Thymus (tissue), 11 donors: ENCODE measurements at regions not wholly inside any gene's neighbourhood (a gene's known extent, or its start where the extent isn't known, plus 50 kb on each side); places are given as distances from the start of the nearest gene placed in this dataset.

ENCODE experiments used
- DNase-seq, 9 donors: peaks; one replicate each; pipeline ENCODE4 v3.0.0-alpha.2; 2013; ENCODE audit warnings: low spot score in 9 of 9, low read depth in 6 of 9, missing footprints in 1 of 9
- H3K27ac ChIP-seq, 2 donors: one replicate each; pipeline ENCODE4 v1.5.1; 2013; ENCODE audit warnings: control low read depth in 1 of 2, low read depth in 1 of 2, low read length in 1 of 2, mild to moderate bottlenecking in 1 of 2, moderate library complexity in 1 of 2
- H3K27me3 ChIP-seq, 2 donors: one replicate each; pipeline ENCODE4 v1.5.1; 2013; ENCODE audit warnings: low read length in 1 of 2; ENCODE audit not compliant: control insufficient read depth in 2 of 2, insufficient read depth in 1 of 2
- H3K36me3 ChIP-seq, 2 donors: one replicate each; pipeline ENCODE4 v1.5.1; 2013; ENCODE audit warnings: low read length in 1 of 2, mild to moderate bottlenecking in 1 of 2, moderate library complexity in 1 of 2; ENCODE audit not compliant: control insufficient read depth in 2 of 2, insufficient read depth in 2 of 2
- H3K4me1 ChIP-seq, 2 donors: one replicate each; pipeline ENCODE4 v1.5.1; 2013; ENCODE audit warnings: low read length in 2 of 2; ENCODE audit not compliant: control insufficient read depth in 2 of 2, insufficient read depth in 2 of 2
- H3K4me3 ChIP-seq, 2 donors: one replicate each; pipeline ENCODE4 v1.5.1; 2013; ENCODE audit warnings: low read length in 2 of 2, control low read depth in 1 of 2, mild to moderate bottlenecking in 1 of 2
- H3K9me3 ChIP-seq, 2 donors: one replicate each; pipeline ENCODE4 v1.5.1; 2013; ENCODE audit warnings: low read length in 1 of 2, mild to moderate bottlenecking in 1 of 2; ENCODE audit not compliant: control insufficient read depth in 2 of 2, insufficient read depth in 1 of 2
- WGBS: extraction: QIAGEN DNeasy Blood & Tissue Kit; methylation state at CpG from one replicate; pipeline ENCODE4 v1.1.7; 2013; 5-methylcytosine and 5-hydroxymethylcytosine counted together
- donor health status: healthy.

DNA sequence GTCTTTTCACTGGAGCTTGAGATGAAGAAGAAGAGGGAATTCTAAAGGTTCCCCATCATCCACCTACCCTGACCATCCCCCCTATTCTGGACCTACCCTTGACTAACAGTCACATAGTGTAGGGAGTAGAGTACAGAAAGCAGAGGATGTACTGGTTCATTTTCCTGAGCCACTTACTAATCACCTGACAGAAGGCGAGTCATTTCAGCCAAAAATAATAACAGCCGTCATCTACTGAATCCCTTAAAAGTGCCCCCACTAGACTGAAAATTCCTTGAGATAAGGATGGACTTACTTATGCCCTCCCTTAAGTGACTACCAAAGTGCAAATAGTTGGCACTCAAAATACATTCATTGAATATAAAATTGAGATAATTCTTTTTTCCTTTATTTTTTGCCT lies 112.2 kb downstream of the FOXD1 start:
- DNase-seq: no peak
- peaks cover 0 to 28% of the 10 kb centered on the region in 2 donors for H3K27me3 ChIP-seq
- H3K9me3 ChIP-seq: peaks cover 0 to 3% of the 10 kb centered on the region in 2 donors
- WGBS: 95% methylated on average over 2 of the region's 2 CpGs
- H3K4me3 ChIP-seq: no peak overlapping the region
- H3K36me3 ChIP-seq: no peaks in the 10 kb centered on the region
- H3K4me1 ChIP-seq: no peaks in the 10 kb centered on the region
- no peak overlapping the region for H3K27ac ChIP-seq

DNA sequence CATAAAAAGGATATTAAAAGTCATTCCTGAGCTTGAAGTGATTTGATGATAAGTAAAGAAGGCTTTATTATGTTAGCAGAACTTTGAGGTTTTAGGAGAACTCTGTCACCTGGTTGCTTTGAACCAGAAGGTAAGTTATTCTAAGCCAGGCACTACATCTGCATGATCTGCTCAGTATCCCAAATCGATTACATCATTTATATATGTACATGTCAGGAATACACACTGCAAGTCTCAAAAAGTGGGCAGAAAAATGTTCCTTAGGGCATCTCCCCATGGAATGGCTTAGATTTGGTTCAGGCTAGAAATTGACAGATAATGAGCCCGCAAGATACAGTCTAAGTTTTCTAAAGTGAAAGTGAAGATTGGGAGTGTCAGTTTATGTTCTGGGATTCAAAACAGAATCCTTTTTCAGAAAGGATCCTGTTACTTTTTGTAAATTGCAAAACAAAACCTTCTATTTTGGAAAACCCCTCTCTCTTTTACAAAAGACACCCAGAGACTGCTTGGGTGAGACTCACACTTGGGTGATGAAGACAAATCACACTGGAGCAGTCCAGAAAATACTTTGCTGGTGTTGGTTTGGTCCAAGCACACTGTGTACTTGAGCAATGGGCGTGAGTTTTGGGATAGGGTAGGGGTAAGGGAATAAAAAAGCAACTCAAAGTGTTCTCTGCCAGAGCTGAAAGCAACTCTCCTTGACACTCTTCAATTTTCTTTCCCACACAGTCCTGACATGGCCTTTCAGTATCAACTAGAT lies 114.5 kb downstream of the FOXD1 start:
- Histone ChIP-seq H3K27me3 (peaks cover 0 to 17% of the 10 kb centered on the region in 2 donors), H3K36me3 (no peaks in the 10 kb centered on the region), H3K4me1 (no peaks in the 10 kb centered on the region), H3K27ac (no peak overlapping the region), H3K9me3 (no peaks in the 10 kb centered on the region), H3K4me3 (no peak overlapping the region)
- no peak for DNase-seq
- 87% methylated on average over 3 of the region's 3 CpGs for WGBS

DNA sequence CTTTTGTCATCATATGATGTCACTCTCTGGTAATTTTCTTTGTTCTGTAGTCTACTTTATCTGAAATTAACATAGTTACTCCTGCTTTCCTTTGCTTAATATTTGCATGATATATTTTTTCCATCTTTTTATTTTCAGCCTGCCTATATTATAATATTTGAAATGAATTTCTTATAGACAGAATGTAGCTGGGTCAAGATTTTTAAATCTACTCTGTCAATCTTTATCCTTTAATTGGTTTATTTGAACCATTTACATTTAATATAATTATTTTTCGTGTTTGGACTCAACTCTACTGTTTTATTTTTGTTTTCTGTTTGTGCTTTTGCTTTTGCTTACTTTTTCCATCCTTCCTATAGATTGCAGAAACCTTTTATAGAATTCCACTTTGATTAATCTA lies 118.0 kb downstream of the FOXD1 start:
- H3K27me3 ChIP-seq: no peaks in the 10 kb centered on the region
- H3K4me1 ChIP-seq: no peaks in the 10 kb centered on the region
- no peak for DNase-seq
- H3K27ac ChIP-seq: no peak overlapping the region
- H3K36me3 ChIP-seq: no peaks in the 10 kb centered on the region
- WGBS: 66% methylated on average over 1 of the region's 1 CpG
- H3K9me3 ChIP-seq: no peaks in the 10 kb centered on the region
- H3K4me3 ChIP-seq: no peak overlapping the region

DNA sequence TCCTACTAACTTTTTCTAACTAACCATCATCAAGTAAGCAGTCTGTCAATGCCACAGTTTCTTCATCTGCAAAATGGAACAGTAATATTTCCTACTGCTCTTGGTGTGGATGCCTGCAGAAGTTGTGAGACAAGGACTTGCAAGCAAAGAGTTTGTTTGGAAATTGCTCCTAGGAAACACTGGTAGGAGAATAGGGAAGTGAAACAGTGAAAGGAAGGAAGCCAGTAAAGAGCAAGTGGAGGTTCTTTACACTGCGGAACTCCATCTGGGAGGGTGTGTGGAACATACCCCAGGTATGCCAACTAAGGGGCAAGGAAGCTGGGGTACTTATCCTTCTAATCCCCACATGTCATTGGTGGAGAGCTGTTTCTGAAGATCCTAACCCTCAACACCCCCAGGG lies 119.9 kb downstream of the FOXD1 start:
- no peak overlapping the region for H3K4me3 ChIP-seq
- H3K4me1 ChIP-seq: no peaks in the 10 kb centered on the region
- H3K27ac ChIP-seq: no peak overlapping the region
- no peak for DNase-seq
- peaks cover 0 to 2% of the 10 kb centered on the region in 2 donors for H3K27me3 ChIP-seq
- H3K9me3 ChIP-seq: no peaks in the 10 kb centered on the region
- no peaks in the 10 kb centered on the region for H3K36me3 ChIP-seq
- WGBS: 84% methylated on average over 1 of the region's 1 CpG

DNA sequence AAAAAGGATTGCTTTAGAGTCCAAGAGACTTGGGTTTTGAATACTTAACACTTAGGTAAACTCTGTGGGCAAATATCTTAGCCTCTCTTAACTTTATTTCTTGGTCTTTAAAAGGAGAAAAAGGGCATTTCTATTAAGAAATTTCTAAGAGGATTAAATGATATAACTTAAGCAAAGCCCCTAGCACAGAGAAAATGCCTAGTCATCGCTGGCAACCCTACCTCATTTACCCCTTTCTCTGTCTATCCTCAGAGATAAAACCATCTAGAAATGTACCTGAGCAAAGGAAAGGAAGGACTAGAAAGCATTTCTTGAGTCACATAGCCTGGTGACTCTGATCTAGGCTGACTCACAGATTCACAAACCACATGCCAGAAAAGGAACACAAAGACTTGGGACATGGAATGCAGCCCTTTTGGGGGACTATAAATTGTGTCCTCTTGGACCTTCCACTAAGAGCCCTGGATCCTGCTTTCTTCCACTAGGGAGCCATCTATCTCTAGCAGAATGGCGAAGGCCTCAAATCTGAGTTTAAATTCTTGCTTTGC lies 120.6 kb downstream of the FOXD1 start:
- Histone ChIP-seq H3K4me1 (no peaks in the 10 kb centered on the region), H3K4me3 (no peak overlapping the region), H3K27ac (no peak overlapping the region), H3K36me3 (no peaks in the 10 kb centered on the region), H3K27me3 (peaks cover 0 to 5% of the 10 kb centered on the region in 2 donors), H3K9me3 (no peaks in the 10 kb centered on the region)
- DNase-seq: no peak
- 95% methylated on average over 2 of the region's 2 CpGs for WGBS

DNA sequence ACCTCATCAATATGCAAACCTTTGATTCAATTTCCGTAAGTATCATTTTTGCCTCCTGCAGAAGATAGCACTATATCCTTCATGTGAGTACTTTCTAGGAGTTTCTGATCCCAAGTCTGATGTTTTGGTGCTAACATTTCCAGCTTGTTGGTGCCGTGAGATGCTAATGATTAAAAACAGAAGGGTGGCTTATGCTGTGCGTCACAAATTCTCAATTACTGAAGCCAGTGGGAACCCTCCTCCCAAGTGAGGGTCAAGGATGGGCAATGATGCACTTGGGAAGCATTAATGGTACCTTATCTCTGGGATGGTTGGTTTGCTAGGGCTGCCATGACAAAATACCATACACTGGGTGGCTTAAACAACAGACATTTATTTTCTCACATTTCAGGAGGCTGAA lies 123.0 kb downstream of the FOXD1 start:
- 85% methylated on average over 3 of the region's 3 CpGs for WGBS

DNA sequence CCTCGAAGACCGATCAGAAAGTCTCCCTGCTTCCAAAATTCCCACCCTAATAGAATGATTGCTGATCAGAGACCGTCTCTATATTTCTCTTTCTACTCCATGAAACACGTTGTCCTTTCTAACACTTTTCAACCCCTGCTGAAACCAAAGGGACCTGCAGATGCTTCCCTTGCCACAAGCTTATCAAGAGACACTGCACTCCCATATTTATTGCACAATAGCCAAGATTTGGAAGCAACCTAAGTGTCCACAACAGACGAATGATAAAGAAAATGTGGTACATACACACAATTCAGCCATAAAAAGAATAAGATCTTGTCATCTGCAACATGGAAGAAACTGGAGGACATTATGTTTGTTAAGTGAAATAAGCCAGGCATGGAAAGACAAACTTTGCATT lies 125.1 kb downstream of the FOXD1 start:
- no peaks in the 10 kb centered on the region for H3K36me3 ChIP-seq
- H3K4me3 ChIP-seq: no peak overlapping the region
- no peaks in the 10 kb centered on the region for H3K9me3 ChIP-seq
- WGBS: 87% methylated on average over 5 of the region's 5 CpGs
- no peak overlapping the region for H3K27ac ChIP-seq
- H3K4me1 ChIP-seq: no peaks in the 10 kb centered on the region
- peaks cover 0 to 8% of the 10 kb centered on the region in 2 donors for H3K27me3 ChIP-seq
- DNase-seq: no peak

More for the DNA sequence above, 123.0 kb downstream of the FOXD1 start:
- no peak for DNase-seq
- Histone ChIP-seq H3K36me3 (no peaks in the 10 kb centered on the region), H3K4me3 (no peak overlapping the region), H3K9me3 (no peaks in the 10 kb centered on the region), H3K4me1 (no peaks in the 10 kb centered on the region), H3K27ac (no peak overlapping the region), H3K27me3 (peaks cover 0 to 8% of the 10 kb centered on the region in 2 donors)

DNA sequence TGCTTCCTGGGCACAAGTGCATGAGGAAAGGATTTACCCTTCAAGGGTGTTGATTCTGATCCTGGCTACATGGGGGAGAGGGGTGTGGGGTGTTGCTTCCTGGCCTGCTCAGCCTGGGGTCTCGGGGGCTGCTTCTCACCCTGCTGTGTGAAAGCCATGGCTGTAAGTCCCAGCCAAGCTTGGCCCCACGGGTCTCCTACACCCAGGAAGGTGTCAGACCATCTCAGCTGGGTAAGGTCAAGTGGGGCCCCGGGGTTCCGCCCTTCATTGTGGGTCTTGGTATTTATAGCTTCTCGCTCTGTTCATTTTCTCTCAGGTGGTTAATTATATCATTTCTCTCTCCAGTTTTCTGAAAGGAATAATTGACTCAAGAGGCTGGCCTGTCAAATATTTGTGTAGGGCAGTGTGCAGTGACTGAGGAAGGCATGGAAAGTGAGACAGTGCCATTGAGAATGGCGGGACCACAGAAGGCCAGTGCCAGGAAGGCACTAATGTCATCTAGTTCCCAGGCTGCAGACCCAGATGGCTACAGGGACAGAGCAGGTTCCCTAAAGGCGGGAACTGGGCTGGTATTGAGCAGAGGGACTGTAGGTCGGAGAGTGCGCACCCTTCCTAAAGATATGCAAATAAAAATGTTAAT lies 126.0 kb downstream of the FOXD1 start:
- 85% methylated on average over 9 of the region's 9 CpGs for WGBS
- Histone ChIP-seq H3K4me3 (no peak overlapping the region), H3K36me3 (no peaks in the 10 kb centered on the region), H3K9me3 (no peaks in the 10 kb centered on the region), H3K4me1 (no peaks in the 10 kb centered on the region), H3K27ac (no peak overlapping the region), H3K27me3 (peaks cover 0 to 8% of the 10 kb centered on the region in 2 donors)
- DNase-seq: no peak

DNA sequence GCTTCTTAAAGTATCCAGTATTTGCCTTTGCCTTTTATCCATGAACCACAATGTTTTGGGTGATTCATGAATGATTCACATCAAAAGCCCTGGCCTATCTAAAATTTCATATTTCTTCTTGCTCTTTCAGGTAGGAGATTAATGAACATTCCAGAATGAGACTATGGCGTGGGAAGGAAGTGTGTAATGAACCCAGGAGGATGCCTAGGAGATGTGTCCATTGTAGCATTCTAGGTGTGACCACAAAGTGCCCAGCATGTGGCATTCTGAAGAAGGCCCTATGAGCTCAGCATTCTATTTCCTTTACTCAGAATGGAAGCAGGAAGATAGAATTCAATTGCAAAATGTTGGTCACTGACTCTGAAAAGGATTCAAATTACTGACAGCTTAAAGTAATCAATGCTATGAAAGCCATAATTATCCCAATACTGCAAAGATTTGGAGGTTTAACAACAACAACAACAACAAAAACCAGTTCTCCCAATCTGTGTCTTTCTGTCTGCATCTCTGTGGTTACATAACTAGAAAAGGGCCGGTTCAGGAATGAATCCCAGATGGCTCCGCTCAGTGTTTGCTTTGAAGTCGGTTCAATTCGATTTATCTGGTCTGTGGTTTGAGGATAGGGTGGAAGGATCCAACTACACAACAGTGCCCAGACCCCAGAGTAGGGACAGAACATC lies 126.7 kb downstream of the FOXD1 start:
- H3K9me3 ChIP-seq: no peaks in the 10 kb centered on the region
- H3K4me1 ChIP-seq: no peaks in the 10 kb centered on the region
- no peak overlapping the region for H3K27ac ChIP-seq
- DNase-seq: no peak
- WGBS: 83% methylated on average over 5 of the region's 5 CpGs
- H3K27me3 ChIP-seq: peaks cover 0 to 15% of the 10 kb centered on the region in 2 donors
- no peaks in the 10 kb centered on the region for H3K36me3 ChIP-seq
- no peak overlapping the region for H3K4me3 ChIP-seq
